GM10266 (cell line): ENCODE measurements at regions not wholly inside any gene's neighbourhood (a gene's known extent, or its start where the extent isn't known, plus 50 kb on each side); places are given as distances from the start of the nearest gene placed in this dataset.
A peak's percentile ranks its signal among the peaks of the same experiment; 100 is the strongest.

Experiments used
- DNase-seq: peaks from one replicate; pipeline ENCODE4 v3.0.0; 2012; ENCODE audit errors: extremely low spot score
- TF ChIP-seq, protein P1 (sequence below): IDR thresholded peaks from 2 replicates; pipeline ENCODE4 v1.5.1; 2012; ENCODE audit warnings: mild to moderate bottlenecking, low read depth; ENCODE audit not compliant: control insufficient read depth, insufficient read depth; ENCODE audit errors: missing control alignments

- no peak for DNase-seq
- TF ChIP-seq, protein P1, sequence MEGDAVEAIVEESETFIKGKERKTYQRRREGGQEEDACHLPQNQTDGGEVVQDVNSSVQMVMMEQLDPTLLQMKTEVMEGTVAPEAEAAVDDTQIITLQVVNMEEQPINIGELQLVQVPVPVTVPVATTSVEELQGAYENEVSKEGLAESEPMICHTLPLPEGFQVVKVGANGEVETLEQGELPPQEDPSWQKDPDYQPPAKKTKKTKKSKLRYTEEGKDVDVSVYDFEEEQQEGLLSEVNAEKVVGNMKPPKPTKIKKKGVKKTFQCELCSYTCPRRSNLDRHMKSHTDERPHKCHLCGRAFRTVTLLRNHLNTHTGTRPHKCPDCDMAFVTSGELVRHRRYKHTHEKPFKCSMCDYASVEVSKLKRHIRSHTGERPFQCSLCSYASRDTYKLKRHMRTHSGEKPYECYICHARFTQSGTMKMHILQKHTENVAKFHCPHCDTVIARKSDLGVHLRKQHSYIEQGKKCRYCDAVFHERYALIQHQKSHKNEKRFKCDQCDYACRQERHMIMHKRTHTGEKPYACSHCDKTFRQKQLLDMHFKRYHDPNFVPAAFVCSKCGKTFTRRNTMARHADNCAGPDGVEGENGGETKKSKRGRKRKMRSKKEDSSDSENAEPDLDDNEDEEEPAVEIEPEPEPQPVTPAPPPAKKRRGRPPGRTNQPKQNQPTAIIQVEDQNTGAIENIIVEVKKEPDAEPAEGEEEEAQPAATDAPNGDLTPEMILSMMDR = no peak
These were observed 2131.7 kb downstream of the MRPL39 start for GRCh38 chr21:23475281-23476219.

DNA sequence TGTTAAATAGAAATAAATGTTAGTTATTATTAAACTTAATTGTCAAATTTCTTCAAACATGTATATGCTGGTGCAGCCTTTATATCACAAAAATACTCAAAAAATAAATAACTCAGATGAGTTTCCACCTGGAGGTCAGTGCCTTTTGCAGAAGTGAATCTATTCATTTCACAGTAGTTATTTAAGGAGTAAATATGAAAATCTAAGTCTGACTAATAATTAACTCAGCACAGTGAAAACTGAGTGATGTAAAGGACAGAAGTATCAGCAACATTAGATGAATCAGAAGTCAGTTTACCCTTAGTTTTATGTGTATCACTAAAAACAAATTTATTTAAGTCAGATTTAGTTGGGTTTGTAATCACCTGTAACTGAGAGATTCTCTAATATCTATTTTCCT is 2135.4 kb downstream of the MRPL39 start:
- TF ChIP-seq, protein P1 = no peak
- no peak for DNase-seq

DNA sequence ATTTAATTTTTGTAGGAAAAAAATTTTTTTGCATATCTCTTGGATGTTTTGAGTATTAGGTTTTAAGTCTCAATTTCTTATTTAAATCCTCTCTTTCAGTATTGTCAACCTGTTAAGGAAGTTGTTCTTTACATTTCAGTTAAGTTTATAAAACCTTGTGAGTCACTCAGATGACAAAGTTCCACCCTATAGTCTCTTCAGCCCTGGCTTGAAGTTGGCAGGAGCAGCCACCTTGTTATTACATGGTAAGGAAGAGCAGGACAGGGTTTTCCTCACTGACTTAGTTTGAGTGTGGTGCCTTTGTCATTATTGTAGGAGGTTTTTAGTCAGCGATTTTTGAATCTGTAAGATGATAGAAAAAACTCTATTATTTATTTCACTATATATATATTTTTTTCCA is 2143.9 kb downstream of the MRPL39 start:
- DNase-seq = no peak
- TF ChIP-seq, protein P1 = no peak

DNA sequence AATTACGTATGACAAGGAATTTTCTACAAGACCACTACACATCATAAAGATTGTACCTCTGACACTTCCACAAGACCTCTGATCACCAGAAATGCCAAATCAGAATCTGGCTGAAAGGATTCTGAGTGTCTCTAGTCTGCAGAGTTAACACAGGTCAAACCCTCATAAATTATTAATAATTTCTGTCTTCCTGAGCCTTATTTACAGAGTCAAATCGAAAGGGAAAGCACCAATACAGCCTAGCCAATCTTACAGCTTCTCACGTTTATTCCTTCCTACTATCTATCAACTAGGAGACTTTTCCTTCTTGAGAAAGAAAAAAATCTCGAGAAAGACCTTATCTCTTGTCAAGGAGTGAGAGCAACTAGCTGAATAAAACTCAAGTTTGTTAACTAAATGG is 2151.6 kb downstream of the MRPL39 start:
- no peak for DNase-seq
- TF ChIP-seq, protein P1 = no peak

- TF ChIP-seq, protein P1 = peak; percentile 58
- DNase-seq = no peak
These were observed 2154.7 kb downstream of the MRPL39 start for GRCh38 chr21:23452384-23453083.

DNA sequence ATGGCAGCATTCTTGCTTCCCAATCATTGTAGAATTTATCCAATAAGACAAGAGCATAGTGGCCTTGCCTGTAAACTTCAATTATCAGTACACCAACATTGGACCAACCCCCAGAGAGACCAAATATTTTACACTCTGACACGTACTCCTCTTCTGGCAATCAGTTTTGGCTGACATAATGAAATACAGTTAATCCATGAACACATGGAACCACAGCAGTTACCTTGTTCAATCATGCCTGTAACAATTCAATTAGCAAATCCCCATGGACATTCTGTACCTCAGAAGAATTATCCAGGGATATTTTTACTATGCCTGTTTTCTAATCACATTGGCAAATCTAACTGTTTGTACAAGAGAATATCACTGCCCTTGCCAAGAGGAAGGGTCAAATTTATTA is 2162.0 kb downstream of the MRPL39 start:
- no peak for DNase-seq
- TF ChIP-seq, protein P1 = no peak

DNA sequence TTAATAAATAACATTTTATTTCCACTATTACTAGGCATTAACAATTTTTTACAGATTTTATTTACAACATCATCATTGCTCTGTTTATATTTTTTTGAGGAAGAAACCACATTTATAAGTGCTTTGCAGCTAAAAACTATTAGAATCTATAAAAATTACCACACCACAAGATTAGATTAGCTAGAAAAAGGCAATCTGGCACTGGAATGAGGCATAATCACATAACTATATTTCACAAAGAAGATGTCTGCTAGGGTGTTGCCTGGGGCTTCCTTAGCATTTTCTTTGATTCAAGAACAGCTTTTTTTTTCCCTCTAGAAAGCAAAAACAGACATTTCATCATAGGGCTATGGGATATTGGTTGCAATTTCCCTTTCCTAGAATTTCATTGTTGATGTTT is 2169.2 kb downstream of the MRPL39 start:
- TF ChIP-seq, protein P1 = no peak
- no peak for DNase-seq
